ENCODE measurements at regions not wholly inside any gene's neighbourhood (a gene's known extent, or its start where the extent isn't known, plus 50 kb on each side); places are given as distances from the start of the nearest gene placed in this dataset.

GRCh38 chr1:109828756-109829505 lies 65.2 kb upstream of the EPS8L3 start:
- ChIA-PET POLR2A (interaction anchor here (0.6 kb wide), 1 partner anchor 939 kb away, joined by 3 read pairs; no protein-coding TSS in a partner anchor), CTCF (interaction anchor here (0.7 kb wide), 2 partner anchors 131 to 306 kb away, joined by 3 read pairs; no protein-coding TSS in a partner anchor)
- Histone ChIP-seq H3K27ac (ENCODE audit: extremely low read depth, low read depth, low read length) (no peak overlapping the region), H3K9me3 (ENCODE audit: control insufficient read depth, insufficient read depth, low read depth, low read length) (no peaks in the 10 kb centered on the region), H3K4me1 (ENCODE audit: control insufficient read depth, insufficient read depth, low read length) (no peaks in the 10 kb centered on the region), H3K4me3 (ENCODE audit: low read depth, low read length) (no peak overlapping the region), H3K36me3 (ENCODE audit: control insufficient read depth in 2 of 2, insufficient read depth in 1 of 2, low read length in 2 of 2) (no peaks in the 10 kb centered on the region)
- TF ChIP-seq ZNF701 (tag by site-specific recombination; IDR thresholded peaks at IDR 0.05) (no peak), ZBTB10 (tag by site-specific recombination; IDR thresholded peaks at IDR 0.05) (no peak), MYNN (tag by site-specific recombination; IDR thresholded peaks at IDR 0.05; ENCODE audit: borderline replicate concordance) (no peak), ZNF132 (tag by site-specific recombination; IDR thresholded peaks at IDR 0.05; ENCODE audit: borderline replicate concordance) (no peak), ZNF449 (tag by site-specific recombination; IDR thresholded peaks at IDR 0.05) (no peak), ZNF138 (tag by site-specific recombination; IDR thresholded peaks at IDR 0.05; ENCODE audit: borderline replicate concordance) (no peak), ZNF600 (tag by site-specific recombination; IDR thresholded peaks at IDR 0.05) (no peak), BCL11A (tag by site-specific recombination; IDR thresholded peaks at IDR 0.05; ENCODE audit: low read depth) (no peak)
- TF ChIP-seq, protein P1, sequence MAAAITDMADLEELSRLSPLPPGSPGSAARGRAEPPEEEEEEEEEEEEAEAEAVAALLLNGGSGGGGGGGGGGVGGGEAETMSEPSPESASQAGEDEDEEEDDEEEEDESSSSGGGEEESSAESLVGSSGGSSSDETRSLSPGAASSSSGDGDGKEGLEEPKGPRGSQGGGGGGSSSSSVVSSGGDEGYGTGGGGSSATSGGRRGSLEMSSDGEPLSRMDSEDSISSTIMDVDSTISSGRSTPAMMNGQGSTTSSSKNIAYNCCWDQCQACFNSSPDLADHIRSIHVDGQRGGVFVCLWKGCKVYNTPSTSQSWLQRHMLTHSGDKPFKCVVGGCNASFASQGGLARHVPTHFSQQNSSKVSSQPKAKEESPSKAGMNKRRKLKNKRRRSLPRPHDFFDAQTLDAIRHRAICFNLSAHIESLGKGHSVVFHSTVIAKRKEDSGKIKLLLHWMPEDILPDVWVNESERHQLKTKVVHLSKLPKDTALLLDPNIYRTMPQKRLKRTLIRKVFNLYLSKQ (tag by site-specific recombination; IDR thresholded peaks at IDR 0.05; ENCODE audit: borderline replicate concordance): no peak

DNA sequence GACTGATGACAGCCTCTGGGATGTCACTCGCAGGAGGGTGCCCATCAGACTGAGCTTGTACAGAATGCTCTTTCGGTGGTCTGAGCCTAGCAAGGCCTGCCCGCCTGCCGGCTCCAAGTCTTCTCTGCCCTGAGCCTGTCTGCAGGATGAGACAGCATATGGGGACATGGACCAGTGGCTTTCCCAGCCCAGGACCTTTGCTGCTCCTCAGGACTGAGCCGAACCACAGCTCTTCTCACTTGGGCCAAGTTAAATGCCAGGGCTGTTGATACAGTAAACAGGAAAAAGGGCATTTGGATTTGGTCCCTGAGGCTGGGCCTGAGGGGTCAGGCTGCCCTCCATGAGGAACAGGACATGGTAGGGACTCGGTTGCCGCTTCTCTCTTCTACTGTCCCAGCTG lies 64.3 kb upstream of the EPS8L3 start:
- ChIA-PET POLR2A (interaction anchor here (0.6 kb wide), 1 partner anchor 938 kb away, joined by 3 read pairs; no protein-coding TSS in a partner anchor), CTCF (no interaction called here)
- H3K27ac ChIP-seq (ENCODE audit: extremely low read depth, low read depth, low read length): no peak overlapping the region
- H3K36me3 ChIP-seq (ENCODE audit: control insufficient read depth in 2 of 2, insufficient read depth in 1 of 2, low read length in 2 of 2): no peaks in the 10 kb centered on the region
- no peaks in the 10 kb centered on the region for H3K9me3 ChIP-seq (ENCODE audit: control insufficient read depth, insufficient read depth, low read depth, low read length)
- H3K4me1 ChIP-seq (ENCODE audit: control insufficient read depth, insufficient read depth, low read length): no peaks in the 10 kb centered on the region
- H3K4me3 ChIP-seq (ENCODE audit: low read depth, low read length): no peak overlapping the region
- no peak for TF ChIP-seq ZNF239 (tag by site-specific recombination; IDR thresholded peaks at IDR 0.05)
- no peak for TF ChIP-seq ZBTB20 (tag by site-specific recombination; IDR thresholded peaks at IDR 0.05)
- TF ChIP-seq OSR2 (tag by site-specific recombination; IDR thresholded peaks at IDR 0.05): no peak

DNA sequence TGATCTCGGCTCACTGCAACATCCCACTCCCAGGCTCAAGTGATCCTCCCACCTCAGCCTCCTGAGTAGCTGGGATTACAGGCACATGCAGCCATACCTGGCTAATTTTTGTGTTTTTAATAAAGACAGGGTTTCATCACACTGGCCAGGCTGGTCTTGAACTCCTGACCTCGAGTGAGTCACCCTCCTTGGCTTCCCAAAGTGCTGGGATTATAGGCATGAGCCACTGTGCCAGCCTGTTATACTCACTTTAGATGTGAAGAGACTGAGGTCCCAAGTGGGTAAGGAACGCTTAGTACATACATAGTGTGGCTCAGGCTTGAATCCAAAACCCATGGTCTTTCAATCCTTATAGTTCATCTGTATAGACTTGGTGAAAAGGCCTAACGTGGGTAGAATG lies 63.7 kb upstream of the EPS8L3 start:
- H3K4me3 ChIP-seq (ENCODE audit: low read depth, low read length): no peak overlapping the region
- no peak overlapping the region for H3K27ac ChIP-seq (ENCODE audit: extremely low read depth, low read depth, low read length)
- H3K4me1 ChIP-seq (ENCODE audit: control insufficient read depth, insufficient read depth, low read length): no peaks in the 10 kb centered on the region
- H3K36me3 ChIP-seq (ENCODE audit: control insufficient read depth in 2 of 2, insufficient read depth in 1 of 2, low read length in 2 of 2): no peaks in the 10 kb centered on the region
- H3K9me3 ChIP-seq (ENCODE audit: control insufficient read depth, insufficient read depth, low read depth, low read length): no peaks in the 10 kb centered on the region
- CTCF ChIA-PET: no interaction called here
- POLR2A ChIA-PET: no interaction called here
- TF ChIP-seq, protein P2, sequence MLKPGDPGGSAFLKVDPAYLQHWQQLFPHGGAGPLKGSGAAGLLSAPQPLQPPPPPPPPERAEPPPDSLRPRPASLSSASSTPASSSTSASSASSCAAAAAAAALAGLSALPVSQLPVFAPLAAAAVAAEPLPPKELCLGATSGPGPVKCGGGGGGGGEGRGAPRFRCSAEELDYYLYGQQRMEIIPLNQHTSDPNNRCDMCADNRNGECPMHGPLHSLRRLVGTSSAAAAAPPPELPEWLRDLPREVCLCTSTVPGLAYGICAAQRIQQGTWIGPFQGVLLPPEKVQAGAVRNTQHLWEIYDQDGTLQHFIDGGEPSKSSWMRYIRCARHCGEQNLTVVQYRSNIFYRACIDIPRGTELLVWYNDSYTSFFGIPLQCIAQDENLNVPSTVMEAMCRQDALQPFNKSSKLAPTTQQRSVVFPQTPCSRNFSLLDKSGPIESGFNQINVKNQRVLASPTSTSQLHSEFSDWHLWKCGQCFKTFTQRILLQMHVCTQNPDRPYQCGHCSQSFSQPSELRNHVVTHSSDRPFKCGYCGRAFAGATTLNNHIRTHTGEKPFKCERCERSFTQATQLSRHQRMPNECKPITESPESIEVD (tag by site-specific recombination; IDR thresholded peaks at IDR 0.05): no peak
- TF ChIP-seq ZNF394 (tag by site-specific recombination; IDR thresholded peaks at IDR 0.05; ENCODE audit: borderline replicate concordance) (no peak), CTCF (tag by site-specific recombination; IDR thresholded peaks at IDR 0.05) (no peak), ZBTB10 (tag by site-specific recombination; IDR thresholded peaks at IDR 0.05) (no peak)

Data from HEK293 (cell line).